Right lobe of liver (tissue), 4 donors: ENCODE measurements at regions not wholly inside any gene's neighbourhood (a gene's known extent, or its start where the extent isn't known, plus 50 kb on each side); places are given as distances from the start of the nearest gene placed in this dataset.

Experiments
- CTCF ChIP-seq, 4 donors: fragments of 200-600 bp in 3 of 4; fragments of 450-650 bp in 1 of 4; IDR thresholded peaks; one replicate each; pipeline versions ENCODE4 v1.5.1 to v1.8.0; 2016 to 2022; ENCODE audit warnings: antibody characterized with exemption in 4 of 4, mild to moderate bottlenecking in 2 of 4
- POLR2A ChIP-seq: fragments of 450-650 bp; IDR thresholded peaks from one replicate; pipeline ENCODE4 v1.6.1; 2017; ENCODE audit warnings: antibody characterized with exemption, mild to moderate bottlenecking
- donor health status: DM: no; HTN: no; CAD: no.
- donor health status: DM: no; HTN: no; CAD: no.
- donor health status: DM: no; HTN: yes; CAD: no.

- TF ChIP-seq CTCF (IDR thresholded peaks at IDR 0.05) (no peak), POLR2A (no peak)
Observed at GRCh38 chr18:60162388-60162787, 210.2 kb downstream of the MC4R start.
